EL (cell line): ENCODE measurements at regions not wholly inside any gene's neighbourhood (a gene's known extent, or its start where the extent isn't known, plus 50 kb on each side); places are given as distances from the start of the nearest gene placed in this dataset.

ENCODE experiments used
- DNase-seq: peaks from one replicate; pipeline ENCODE4 v3.0.0-alpha.2; 2016

GRCh38 chr15:97861529-97862260 lies 98.8 kb upstream of the ARRDC4 start:
- DNase-seq: no peak

DNA sequence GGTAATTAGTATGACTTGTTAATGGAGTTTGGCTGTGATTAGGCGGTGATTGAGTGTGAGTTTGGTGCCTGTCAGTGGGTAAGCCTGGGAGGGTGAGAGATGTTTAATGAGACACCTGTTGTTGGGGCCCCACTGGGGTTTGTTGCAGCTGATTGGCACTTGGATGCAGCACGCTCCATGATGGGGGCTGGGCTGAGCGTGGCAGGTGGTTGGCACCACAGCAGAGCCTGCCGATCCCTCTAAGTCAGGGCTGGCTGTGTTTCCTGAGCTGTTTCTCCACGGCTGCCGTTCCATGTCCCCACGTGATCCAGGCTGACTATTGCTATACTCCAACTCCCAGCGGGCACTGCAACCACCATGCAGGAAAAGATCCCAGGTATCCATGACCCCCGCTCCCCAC lies 93.5 kb upstream of the ARRDC4 start:
- DNase-seq: no peak

- DNase-seq: no peak
Measured at GRCh38 chr15:97867870-97868269, 92.6 kb upstream of the ARRDC4 start.

- DNase-seq: no peak
Measured at GRCh38 chr15:97868981-97869380, 91.5 kb upstream of the ARRDC4 start.

- DNase-seq: no peak
Measured at GRCh38 chr15:97870771-97871170, 89.7 kb upstream of the ARRDC4 start.

DNA sequence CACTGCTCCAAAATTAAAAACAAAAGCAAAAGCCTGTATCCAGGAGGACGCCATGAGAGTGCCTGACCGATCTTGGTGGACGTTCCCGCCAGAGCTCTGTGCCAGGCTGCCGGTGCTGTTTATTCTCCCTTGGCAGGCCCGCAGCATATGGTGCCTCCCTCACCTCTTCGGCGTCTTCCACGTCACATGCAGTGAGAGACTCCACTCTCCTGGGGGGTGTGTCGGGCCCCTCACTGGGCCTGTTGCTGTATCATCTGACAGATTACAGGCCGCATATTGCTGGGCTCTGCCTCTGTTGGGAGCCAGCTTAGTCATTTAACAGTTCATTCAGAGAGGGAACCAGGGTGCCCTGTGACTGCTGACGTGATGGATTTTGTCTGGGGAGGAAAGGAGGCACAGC lies 86.4 kb upstream of the ARRDC4 start:
- no peak for DNase-seq

DNA sequence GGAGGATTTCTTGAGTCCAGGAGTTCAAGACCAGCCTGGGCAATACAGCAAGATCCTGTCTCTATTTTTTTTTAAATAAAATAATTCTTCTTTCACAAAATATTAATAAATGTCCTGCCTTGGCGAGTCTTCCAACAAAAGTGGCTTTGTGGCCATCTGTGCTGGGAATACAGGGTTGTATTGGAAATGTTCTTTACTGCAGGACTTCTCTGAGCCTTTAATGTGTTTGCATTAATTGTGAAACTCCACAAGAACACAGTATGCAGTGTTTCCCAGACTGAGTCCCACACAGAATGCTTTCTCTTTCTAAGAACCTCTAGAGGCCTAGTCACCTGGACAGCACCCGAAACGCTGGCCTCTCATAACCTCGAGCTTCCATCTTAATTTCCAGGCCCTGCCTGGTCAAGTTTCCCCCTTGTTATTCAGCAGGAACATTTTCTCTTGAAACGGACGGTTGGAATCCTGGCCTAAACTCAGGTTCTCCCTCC lies 85.4 kb upstream of the ARRDC4 start:
- DNase-seq: no peak

DNA sequence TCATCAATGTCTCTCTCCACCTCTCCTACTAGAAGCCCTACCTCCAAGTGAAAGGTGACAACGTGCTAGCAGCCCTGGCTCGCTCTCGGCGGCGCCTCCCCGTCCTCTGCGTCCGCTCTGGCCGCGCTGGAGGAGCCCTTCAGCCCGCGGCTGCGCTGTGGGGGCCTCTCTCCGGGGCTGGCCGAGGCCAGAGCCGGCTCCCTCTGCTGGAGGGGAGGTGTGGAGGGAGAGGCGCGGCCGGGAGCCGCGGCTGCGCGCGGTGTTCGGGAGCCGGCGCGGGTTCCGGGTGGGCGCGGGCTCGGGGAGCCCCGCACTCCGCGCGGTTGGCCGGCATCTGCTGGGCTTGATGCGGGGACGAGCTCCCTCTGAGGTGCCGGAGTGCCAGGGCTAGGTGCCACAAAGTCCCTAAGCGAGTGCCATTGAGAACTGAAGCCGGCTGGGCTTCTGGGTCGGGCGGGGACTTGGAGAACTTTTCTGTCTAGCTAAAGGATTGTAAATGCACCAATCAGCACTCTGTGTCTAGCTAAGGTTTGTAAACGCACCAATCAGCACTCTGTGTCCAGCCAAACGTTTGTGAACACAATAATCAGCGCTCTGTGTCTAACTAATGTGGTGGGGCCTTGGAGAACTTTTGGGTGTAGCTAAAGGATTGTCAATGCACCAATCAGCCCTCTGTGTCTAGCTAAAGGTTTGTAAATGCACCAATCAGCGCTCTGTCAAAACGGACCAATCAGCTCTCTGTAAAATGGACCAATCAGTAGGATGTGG lies 84.8 kb upstream of the ARRDC4 start:
- DNase-seq: no peak

- no peak for DNase-seq
Measured at GRCh38 chr15:97876281-97876675, 84.2 kb upstream of the ARRDC4 start.

DNA sequence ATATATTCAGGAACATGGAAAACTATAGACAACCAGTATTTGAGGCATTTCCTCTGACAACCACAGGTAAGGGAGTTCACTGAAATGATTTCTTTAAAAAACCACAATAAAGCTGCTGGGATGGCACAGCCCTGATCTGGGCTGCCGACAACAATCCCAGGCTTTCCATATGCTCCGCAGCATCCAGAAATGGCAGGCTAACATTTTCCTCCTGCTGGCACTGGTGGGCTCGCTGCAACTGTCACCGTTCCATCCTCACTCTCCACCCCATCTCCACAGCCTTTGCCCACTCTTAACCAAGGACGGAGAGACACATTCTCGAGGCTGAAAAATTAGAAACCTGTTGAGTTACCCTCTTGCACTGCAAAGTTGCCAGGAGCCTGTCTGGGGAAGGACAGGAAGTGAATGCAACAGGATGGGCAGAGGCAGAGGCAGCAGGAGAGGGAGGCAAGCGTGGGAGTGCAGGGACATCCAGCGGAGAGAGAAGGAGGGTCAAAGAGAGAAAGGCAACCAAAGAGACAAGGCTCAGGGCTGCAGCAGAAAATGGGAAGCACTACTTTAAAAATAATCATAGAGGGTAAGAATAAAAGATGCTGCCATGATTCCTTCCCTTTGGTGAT lies 79.0 kb upstream of the ARRDC4 start:
- DNase-seq: no peak

DNA sequence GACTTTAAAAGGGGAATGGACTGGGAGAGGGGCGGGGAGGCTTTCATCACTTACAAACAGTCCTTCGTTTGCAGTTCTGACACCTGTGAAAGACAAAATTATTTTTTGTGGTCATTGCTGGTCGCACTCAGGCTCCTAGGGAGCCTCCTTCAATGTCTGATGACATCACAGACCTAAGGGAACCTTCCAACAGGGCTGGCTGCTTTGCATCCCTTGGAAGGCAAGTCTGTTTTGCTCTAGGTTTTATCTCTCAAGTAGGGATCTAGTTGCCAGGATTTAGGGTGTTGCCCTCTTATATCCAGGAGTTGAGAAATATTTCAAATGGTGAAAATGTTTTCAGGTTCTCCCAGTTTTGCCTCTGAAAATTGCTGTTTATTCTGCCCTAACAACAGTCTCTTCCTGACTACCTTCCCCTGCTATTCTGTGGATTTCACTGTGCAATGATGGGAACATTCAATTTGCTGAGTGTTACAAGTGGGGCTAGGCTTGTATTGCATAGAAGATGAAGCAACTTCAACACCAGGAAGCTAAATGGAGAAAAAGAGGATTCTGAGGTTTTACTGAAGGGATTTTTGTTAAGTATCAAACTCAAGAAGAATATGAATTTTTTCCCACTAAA lies 75.9 kb upstream of the ARRDC4 start:
- no peak for DNase-seq

DNA sequence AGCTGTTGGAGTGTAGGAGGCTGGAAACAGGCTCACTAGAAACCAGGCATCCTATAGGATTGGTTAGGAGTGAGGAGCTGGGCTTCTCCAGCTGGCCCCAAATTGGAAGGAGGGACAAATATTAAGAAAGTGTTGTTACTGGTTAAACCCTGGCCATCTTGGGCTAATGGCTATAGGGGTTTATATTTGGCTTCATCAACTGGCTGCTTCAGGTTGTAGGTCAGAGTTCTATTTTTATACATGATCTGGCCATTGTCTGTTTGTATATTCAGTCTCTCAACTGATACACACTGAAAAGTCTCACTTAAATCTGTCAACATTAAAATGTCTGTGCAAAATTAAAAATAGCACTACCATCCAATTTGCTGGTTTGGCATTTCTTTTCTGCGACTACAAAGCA lies 70.2 kb upstream of the ARRDC4 start:
- no peak for DNase-seq

DNA sequence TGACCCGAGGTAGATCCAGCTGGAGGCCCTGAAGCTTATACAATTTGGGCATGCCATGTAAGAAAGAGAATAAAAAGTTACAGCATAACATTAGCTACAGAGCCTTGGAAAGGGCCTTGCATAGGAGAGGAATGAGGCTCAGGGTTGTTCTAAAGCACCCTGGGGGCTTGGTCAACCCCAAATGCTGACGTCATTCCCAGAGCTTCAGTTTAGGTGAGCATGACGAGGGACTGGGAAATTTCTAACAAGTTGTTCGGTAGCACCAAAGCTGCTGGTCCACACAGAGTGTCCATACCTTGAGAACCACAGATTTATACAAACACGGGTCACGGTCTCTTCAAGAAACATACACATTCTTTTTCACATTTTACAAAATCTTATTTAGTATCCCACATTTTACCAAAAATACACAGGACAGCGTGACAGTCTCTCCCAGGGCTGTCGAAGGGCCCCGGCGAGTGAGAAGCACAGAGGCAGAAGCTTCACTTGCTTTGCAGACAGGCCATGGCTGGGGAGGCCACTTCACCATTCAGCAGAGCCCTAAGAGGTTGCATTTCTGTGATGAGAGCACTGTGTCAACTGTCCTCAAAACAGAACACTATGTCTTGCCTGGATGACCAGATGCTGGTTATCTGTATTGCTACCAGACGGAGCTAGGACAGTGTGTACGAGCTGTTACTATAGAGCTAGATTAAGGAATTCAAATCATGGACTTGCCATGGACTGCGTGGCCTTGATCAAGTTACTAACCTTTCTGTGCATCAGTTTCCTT lies 68.2 kb upstream of the ARRDC4 start:
- no peak for DNase-seq

- DNase-seq: no peak
Measured at GRCh38 chr15:97893967-97894366, 66.5 kb upstream of the ARRDC4 start.

- no peak for DNase-seq
Measured at GRCh38 chr15:97899981-97900380, 60.5 kb upstream of the ARRDC4 start.

DNA sequence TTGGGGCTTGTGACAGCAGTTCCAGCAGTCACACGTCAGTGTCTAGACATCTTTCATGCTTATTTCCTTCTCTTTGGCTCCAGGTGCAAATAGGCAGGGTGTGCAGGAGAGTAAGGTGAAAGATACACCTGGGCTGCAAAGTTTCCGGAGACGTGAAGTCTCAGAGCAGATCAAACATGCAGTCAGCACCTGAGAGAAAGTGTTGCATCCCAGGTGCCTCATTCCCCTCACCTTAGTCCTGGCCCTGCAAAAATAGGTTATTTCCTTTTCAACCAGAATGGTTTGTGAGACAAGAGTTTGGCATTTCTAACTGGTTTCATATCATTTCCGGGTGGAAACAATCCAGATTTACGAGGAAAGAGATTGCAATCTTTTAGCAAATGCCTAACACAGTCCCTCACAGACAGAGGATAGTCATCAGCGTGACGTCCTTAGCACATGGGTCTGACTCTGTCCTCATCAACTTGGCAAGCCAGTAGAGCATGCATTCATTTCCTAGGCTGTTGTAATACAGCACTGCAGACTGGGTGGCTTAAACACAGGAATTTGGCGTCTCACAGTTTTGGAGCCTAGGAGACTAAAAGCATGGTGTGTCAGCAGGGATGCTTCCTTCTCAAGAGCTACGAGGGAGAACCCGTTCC lies 58.2 kb upstream of the ARRDC4 start:
- DNase-seq: peak; percentile 92

- DNase-seq: no peak
Measured at GRCh38 chr15:97903560-97903959, 56.9 kb upstream of the ARRDC4 start.

GRCh38 chr15:97903971-97904572 lies 56.4 kb upstream of the ARRDC4 start:
- DNase-seq: peak; percentile 76

- DNase-seq: peak; percentile 64
Measured at GRCh38 chr15:97909291-97909891, 51.1 kb upstream of the ARRDC4 start.
